H1 (cell line): ENCODE measurements at regions not wholly inside any gene's neighbourhood (a gene's known extent, or its start where the extent isn't known, plus 50 kb on each side); places are given as distances from the start of the nearest gene placed in this dataset.

ENCODE experiments used
- BCL11A ChIP-seq, 2 experiments: IDR thresholded peaks; one replicate each; pipeline ENCODE4 v1.6.1; 2011; ENCODE audit warnings: low read depth in 2 of 2, low read length in 2 of 2, mild to moderate bottlenecking in 2 of 2
- CBX5 ChIP-seq: fragments of 300-800, 300-1000 bp; sonication (generic); IDR thresholded peaks from 2 replicates; pipeline ENCODE4 v1.7.1; 2016; ENCODE audit warnings: antibody characterized with exemption, low read length, low read depth
- CREB1 ChIP-seq: IDR thresholded peaks from 2 replicates; pipeline ENCODE4 v1.6.1; 2012; ENCODE audit warnings: inconsistent platforms
- CTBP2 ChIP-seq: IDR thresholded peaks from 2 replicates; pipeline ENCODE4 v1.7.0; 2011; ENCODE audit warnings: borderline replicate concordance, mild to moderate bottlenecking, moderate library complexity, mixed read lengths, low read length; ENCODE audit not compliant: insufficient read depth, insufficient read length
- FOSL1 ChIP-seq: IDR thresholded peaks from 2 replicates; pipeline ENCODE4 v1.6.1; 2011; ENCODE audit warnings: mild to moderate bottlenecking, low read depth, low read length, moderate library complexity; ENCODE audit not compliant: insufficient read depth
- SAP30 ChIP-seq: fragments of 300-600 bp; sonication (generic); IDR thresholded peaks from 2 replicates; pipeline ENCODE4 v1.7.1; 2012; ENCODE audit warnings: low read length, moderate library complexity, mild to moderate bottlenecking, inconsistent platforms; ENCODE audit not compliant: insufficient read depth, insufficient replicate concordance
- TEAD4 ChIP-seq: IDR thresholded peaks from 2 replicates; pipeline ENCODE4 v1.6.1; 2012; ENCODE audit warnings: low read depth, low read length, inconsistent platforms, mixed read lengths
- YY1 ChIP-seq: IDR thresholded peaks from 2 replicates; pipeline ENCODE4 v1.6.1; 2011; ENCODE audit warnings: low read depth, mild to moderate bottlenecking, low read length

GRCh38 chrX:126394681-126395080 is 157.9 kb downstream of the DCAF12L1 start (continued):
- TF ChIP-seq YY1 (no peak), CTBP2 (no peak), FOSL1 (no peak), SAP30 (no peak), CBX5 (no peak), CREB1 (no peak), BCL11A (IDR thresholded peaks at IDR 0.05; ENCODE audit: low read depth in 2 of 2, low read length in 2 of 2) (no peak), TEAD4 (no peak)
